ENCODE measurements at regions not wholly inside any gene's neighbourhood (a gene's known extent, or its start where the extent isn't known, plus 50 kb on each side); places are given as distances from the start of the nearest gene placed in this dataset.
"Not testable (repeated sequence)": the region's sequence is repeated elsewhere in the genome, so short reads cannot be mapped to it uniquely, and the experiment has no call there.

GRCh38 chr3:191646242-191646641 is 185.3 kb downstream of the PYDC2 start:
- no peak for DNase-seq (ENCODE audit: low read depth, low spot score)

GRCh38 chr3:191648787-191649186 is 187.8 kb downstream of the PYDC2 start:
- DNase-seq (ENCODE audit: low read depth, low spot score) = no peak

- no peak for DNase-seq (ENCODE audit: low read depth, low spot score)
Observed at GRCh38 chr3:191649626-191650025, 188.7 kb downstream of the PYDC2 start.

DNA sequence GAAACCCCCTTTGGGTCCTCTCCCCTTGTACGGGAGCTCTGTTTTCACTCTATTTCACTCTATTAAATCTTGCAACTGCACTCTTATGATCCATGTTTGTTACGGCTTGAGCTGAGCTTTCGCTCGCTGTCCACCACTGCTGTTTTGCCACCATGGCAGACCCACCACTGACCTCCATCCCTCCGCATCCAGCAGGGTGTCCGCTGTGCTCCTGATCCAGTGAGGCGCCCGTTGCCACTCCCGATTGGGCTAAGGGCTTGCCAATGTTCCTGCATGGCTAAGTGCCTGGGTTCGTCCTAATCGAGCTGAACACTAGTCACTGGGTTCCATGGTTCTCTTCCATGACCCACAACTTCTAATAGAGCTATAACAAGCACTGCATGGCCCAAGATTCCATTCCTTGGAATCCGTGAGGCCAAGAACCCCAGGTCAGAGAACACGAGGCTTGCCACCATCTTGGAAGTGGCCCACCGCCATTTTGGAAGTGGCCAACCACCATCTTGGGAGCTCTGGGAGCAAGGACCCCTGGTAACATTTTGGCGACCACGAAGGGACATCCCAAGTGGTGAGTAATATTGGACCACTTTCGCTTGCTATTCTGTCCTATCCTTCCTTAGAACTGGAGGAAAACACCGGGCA is 197.9 kb downstream of the PYDC2 start:
- DNase-seq (ENCODE audit: low read depth, low spot score) = not testable (repeated sequence)

GRCh38 chr3:191662150-191662549 is 201.2 kb downstream of the PYDC2 start:
- not testable (repeated sequence) for DNase-seq (ENCODE audit: low read depth, low spot score)

- no peak for DNase-seq (ENCODE audit: low read depth, low spot score)
Observed at GRCh38 chr3:191680989-191681597, 220.1 kb downstream of the PYDC2 start.

DNA sequence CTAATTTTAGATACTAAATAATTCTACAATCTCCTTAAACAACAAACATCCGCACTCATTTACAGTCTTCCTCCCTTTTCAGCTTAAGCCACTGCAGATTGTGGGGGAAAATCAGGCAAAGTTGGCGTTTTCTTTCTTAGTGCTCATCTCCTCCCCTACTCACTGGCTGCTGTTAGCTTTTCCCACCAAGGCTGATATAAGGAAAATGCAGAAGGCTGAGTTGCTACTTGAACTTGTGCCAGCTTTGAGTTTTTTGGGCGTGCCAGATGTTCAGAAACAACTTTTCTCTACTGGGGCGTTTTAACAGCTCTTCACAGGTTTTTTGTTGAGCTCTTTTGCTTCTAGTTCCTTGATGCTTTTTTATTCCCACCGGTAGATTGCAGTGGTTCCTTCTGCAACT is 222.0 kb downstream of the PYDC2 start:
- no peak for DNase-seq (ENCODE audit: low read depth, low spot score)

DNA sequence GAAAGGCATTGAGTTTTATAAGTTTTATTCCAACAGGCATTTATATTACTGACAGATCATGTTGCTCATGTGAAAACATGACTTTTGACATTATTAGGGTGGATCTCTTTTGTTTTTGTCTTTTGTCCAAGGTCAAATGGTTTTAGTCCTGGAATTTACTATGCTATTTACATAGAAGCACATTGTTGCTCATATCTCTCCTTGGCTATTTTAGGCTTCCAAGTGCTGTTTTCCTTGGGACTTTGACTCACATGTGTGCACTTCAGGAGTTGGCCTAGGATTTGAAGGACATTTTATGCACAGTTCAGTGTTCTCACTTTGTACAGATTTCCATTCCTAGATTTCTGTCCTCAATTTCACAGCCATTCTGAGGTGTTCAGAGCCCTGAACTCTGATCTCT is 225.7 kb downstream of the PYDC2 start:
- DNase-seq (ENCODE audit: low read depth, low spot score) = no peak

DNA sequence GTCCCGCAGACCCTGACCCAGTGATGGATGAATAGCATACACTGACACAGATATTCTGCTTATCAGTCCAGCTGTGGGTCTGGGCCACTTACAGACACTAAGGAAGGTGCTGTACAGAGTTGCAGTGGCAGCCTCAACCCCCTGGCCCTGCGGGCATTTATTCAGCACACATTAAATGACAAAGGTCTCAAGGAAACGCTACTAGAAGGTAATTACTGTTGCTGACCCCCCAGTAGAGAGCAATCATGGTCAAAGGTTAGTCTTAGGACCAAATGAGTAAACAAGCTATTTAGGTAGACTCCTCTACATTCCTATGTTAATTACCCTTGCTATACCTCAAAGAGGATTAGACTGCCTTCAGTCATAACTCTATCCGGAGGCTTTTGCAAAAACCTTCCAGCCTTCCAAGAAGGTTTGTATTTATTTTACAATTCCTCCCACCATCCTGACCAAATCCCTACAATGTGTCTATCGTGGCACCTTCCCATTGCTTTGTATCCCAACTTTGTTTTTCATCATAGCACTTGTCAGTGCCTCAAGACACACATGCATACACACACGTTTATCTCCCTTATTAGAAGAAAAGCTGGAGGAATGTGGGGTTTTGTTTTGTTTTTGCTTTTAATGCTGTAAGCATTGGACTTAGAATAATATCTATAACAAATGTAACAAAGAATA is 227.9 kb downstream of the PYDC2 start:
- DNase-seq (ENCODE audit: low read depth, low spot score) = peak; percentile 92

- not testable (repeated sequence) for DNase-seq (ENCODE audit: low read depth, low spot score)
Observed at GRCh38 chr3:191691184-191691583, 230.2 kb downstream of the PYDC2 start.

DNA sequence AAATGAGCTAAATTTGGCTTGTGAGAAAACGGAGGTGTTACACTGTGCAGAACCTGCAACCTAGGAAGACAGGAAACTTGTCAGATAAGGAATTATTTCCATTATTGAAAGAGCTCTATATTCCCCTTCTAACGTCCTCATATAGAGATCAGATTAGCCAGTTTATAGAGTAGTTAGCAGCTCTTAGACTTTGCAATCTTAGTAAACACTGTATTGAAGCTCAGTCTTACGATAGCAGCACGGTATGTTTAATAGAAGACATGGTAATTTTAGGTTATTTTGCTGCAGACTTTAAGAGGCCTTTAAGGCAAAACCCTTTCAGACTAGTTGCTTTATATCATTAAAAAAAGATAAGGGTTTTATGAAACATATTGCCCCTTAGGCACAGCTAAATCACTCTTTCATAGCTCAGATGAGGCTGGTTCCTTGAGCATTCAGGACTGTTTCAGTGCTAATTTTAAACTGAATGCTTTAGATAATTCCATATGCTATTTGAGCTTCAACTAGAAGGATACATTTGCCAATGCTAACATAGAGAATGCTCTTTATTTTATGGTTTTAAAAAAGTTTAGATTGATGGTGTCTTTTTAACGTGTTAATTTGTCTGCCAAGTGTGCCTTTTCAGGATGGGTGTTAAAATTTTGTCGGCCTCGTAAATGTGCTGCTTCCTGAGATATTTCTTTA is 234.3 kb downstream of the PYDC2 start:
- no peak for DNase-seq (ENCODE audit: low read depth, low spot score)

GRCh38 chr3:191695815-191696153 is 234.8 kb downstream of the PYDC2 start:
- DNase-seq (ENCODE audit: low read depth, low spot score) = no peak

DNA sequence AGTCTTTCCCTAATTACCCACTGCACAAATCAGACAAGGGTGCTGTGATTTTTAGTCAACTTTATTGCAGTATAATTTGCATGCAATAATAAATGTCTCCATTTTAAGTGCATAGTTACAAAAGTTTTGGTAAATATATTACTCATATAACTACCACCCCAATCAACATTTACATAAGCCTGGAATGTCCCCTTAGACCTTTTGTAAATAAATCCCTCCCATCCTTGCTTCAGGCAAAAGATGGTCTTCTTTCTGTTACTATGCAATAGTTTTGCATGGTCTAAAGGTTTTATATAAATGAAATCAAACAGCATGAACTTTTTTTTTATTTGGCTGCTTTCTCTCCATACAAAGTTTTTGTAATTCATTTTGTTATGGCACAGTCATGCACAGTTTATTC is 235.4 kb downstream of the PYDC2 start:
- no peak for DNase-seq (ENCODE audit: low read depth, low spot score)

GRCh38 chr3:191699546-191699945 is 238.6 kb downstream of the PYDC2 start:
- no peak for DNase-seq (ENCODE audit: low read depth, low spot score)

- no peak for DNase-seq (ENCODE audit: low read depth, low spot score)
Observed at GRCh38 chr3:191702121-191702520, 241.2 kb downstream of the PYDC2 start.

GRCh38 chr3:191707817-191708216 is 246.9 kb downstream of the PYDC2 start:
- no peak for DNase-seq (ENCODE audit: low read depth, low spot score)

DNA sequence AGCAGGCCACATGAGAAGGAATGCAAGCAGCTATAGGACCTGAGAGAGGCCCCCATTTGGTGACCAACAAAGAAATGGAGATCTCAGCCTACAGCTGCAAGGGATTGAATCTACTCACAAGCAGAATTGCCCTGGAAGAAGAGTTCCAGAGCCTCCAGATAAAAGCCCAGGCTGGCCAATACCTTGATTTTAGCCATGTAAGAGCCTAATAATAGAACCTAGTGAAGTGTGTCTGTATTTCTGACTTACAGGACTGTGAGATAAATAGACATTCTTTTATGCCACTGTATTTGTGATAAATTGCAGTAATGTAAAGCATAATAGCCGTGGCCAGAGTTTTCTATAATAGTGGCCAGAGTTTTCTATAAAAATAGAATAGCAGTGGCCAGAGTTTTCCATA is 254.6 kb downstream of the PYDC2 start:
- no peak for DNase-seq (ENCODE audit: low read depth, low spot score)

- no peak for DNase-seq (ENCODE audit: low read depth, low spot score)
Observed at GRCh38 chr3:191721390-191721861, 260.5 kb downstream of the PYDC2 start.

DNA sequence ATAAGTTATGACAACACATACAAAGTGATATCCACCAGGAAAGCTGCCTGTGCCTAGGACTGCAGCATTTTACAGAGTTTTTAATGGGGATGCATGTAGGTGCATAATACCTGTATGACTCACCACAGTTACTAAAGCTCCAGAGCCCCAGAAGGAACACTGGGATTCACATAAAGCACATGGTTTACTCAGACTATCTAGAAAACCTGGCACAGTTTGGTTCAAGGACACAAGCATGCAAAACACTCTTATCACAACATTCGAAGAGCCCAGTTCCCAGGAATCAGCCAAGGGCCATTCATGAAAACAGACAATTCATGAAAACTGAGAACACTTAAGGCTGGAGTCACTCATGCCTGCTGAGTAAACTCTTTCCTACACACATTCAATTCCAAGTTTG is 261.0 kb downstream of the PYDC2 start:
- DNase-seq (ENCODE audit: low read depth, low spot score) = no peak

DNA sequence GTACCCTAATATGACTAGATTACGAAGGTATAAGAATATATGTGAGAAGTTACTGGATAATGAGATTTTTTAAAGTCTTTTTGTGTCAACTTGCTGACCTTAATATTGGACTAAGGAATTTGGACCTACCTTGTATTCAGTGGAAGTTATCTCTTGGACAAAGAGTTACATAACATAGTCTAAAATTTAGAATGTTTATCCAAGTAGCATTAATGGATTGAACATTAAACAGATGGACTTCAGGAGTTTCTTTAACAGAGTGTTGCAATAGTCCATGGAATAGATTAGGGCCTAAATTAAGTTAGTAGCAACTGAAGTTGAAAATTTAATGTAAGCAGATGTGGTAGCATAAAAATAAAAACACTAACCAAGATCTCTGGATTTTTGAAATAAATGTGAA is 266.4 kb downstream of the PYDC2 start:
- DNase-seq (ENCODE audit: low read depth, low spot score) = no peak

- DNase-seq (ENCODE audit: low read depth, low spot score) = no peak
Observed at GRCh38 chr3:191728186-191728585, 267.2 kb downstream of the PYDC2 start.

DNA sequence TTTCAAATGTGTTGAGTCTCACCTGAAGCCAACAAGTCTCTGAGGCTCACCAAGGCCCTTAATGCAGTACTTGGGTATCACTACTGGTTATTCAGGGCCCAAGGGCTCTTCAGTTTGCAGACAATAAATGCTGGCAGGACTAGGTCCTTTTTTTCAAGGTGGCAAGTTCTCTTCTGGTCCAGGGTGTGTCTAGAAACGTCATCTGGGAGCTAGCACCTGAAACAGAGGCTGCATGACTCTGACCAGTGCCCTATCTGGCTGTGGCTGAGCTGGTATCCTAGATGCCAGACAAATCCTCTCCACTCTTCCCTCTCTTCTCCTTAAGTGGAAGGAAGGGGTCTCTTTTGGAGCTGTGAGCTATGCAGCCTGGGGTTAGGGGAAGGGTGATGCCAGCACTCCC is 276.8 kb downstream of the PYDC2 start:
- DNase-seq (ENCODE audit: low read depth, low spot score) = no peak

- no peak for DNase-seq (ENCODE audit: low read depth, low spot score)
Observed at GRCh38 chr3:191740712-191741111, 279.7 kb downstream of the PYDC2 start.
